HG02885 (cell line): ENCODE measurements at regions not wholly inside any gene's neighbourhood (a gene's known extent, or its start where the extent isn't known, plus 50 kb on each side); places are given as distances from the start of the nearest gene placed in this dataset.

Experiments used
- ATAC-seq: cut with Tn5 transposase; IDR thresholded peaks from one replicate; pipeline ENCODE4 v1.9.1; 2021; ENCODE audit warnings: mild to moderate bottlenecking; ENCODE audit not compliant: unreplicated experiment, poor library complexity

- ATAC-seq = no peak
Observed at GRCh38 chr3:109532257-109533216, 195.2 kb upstream of the DPPA4 start.

GRCh38 chr3:109545746-109546145, 208.4 kb upstream of the DPPA4 start:
- no peak for ATAC-seq

- no peak for ATAC-seq
Observed at GRCh38 chr3:109548192-109548938, 211.0 kb upstream of the DPPA4 start.

- no peak for ATAC-seq
Observed at GRCh38 chr3:109553591-109554371, 216.4 kb upstream of the DPPA4 start.

- no peak for ATAC-seq
Observed at GRCh38 chr3:109559389-109559788, 222.0 kb upstream of the DPPA4 start.

- ATAC-seq = no peak
Observed at GRCh38 chr3:109563149-109563548, 225.8 kb upstream of the DPPA4 start.

- no peak for ATAC-seq
Observed at GRCh38 chr3:109569135-109569846, 231.9 kb upstream of the DPPA4 start.

- no peak for ATAC-seq
Observed at GRCh38 chr3:109570408-109570807, 233.1 kb upstream of the DPPA4 start.

- no peak for ATAC-seq
Observed at GRCh38 chr3:109572301-109572700, 235.0 kb upstream of the DPPA4 start.

- no peak for ATAC-seq
Observed at GRCh38 chr3:109596991-109597390, 259.6 kb upstream of the DPPA4 start.

GRCh38 chr3:109597444-109597843, 260.1 kb upstream of the DPPA4 start:
- no peak for ATAC-seq

GRCh38 chr3:109607897-109608296, 270.6 kb upstream of the DPPA4 start:
- ATAC-seq = no peak

- ATAC-seq = no peak
Observed at GRCh38 chr3:109608574-109608973, 271.2 kb upstream of the DPPA4 start.

GRCh38 chr3:109618766-109619378, 281.5 kb upstream of the DPPA4 start:
- ATAC-seq = no peak

GRCh38 chr3:109631897-109632296, 294.6 kb upstream of the DPPA4 start:
- ATAC-seq = no peak

GRCh38 chr3:109640146-109640652, 302.9 kb upstream of the DPPA4 start:
- ATAC-seq = no peak

GRCh38 chr3:109642025-109642424, 304.7 kb upstream of the DPPA4 start:
- no peak for ATAC-seq

GRCh38 chr3:109643590-109643989, 306.2 kb upstream of the DPPA4 start:
- no peak for ATAC-seq

GRCh38 chr3:109644332-109644731, 307.0 kb upstream of the DPPA4 start:
- no peak for ATAC-seq
